NCI-H2107 (cell line): ENCODE measurements at regions not wholly inside any gene's neighbourhood (a gene's known extent, or its start where the extent isn't known, plus 50 kb on each side); places are given as distances from the start of the nearest gene placed in this dataset.

Experiments
- DNase-seq: peaks from one replicate; lab custom pipeline; 2025; lab: John Stamatoyannopoulos, UW

- DNase-seq = no peak
Observed at GRCh38 chr14:54090274-54090673, 133.6 kb upstream of the BMP4 start.

DNA sequence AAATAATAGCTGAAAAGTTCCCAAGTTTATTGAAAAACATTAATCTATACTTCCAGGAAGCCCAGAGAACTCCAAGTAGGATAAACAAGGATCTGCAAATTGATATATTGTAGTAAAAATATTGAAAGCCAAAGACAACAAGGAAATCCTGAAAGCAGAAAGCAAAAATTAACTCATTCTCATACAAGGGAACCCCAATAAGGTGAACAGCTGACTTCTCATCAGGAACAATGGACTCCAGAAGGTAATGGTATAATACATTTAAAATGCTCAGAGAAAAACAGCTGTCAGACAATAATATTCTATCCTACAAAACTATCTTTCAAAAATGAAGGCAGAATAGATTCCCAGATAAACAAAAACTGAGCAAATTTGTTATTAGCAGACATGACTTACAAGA is 138.1 kb upstream of the BMP4 start:
- no peak for DNase-seq

- no peak for DNase-seq
Observed at GRCh38 chr14:54098536-54098935, 141.9 kb upstream of the BMP4 start.

- DNase-seq = no peak
Observed at GRCh38 chr14:54102051-54102456, 145.4 kb upstream of the BMP4 start.

- DNase-seq = no peak
Observed at GRCh38 chr14:54102530-54102929, 145.9 kb upstream of the BMP4 start.

- no peak for DNase-seq
Observed at GRCh38 chr14:54104601-54105145, 148.0 kb upstream of the BMP4 start.

DNA sequence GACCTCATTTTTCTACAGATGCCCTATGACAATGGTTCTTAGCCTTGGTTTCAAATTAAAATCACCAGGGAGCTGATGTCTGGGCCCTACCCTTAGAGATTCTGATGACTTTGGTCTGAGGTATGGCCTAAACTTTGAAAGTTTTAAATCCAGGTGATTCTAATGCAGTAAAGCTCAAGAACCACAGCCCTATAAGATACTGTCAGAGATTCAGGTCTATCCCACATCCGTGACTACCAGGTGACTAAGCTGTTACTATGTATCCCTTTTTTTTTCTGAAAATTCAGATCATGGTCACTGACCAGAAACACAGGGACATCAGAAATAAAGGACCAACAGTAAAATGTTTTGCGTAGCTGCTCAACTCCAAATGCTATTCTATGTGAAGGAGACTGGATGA is 148.8 kb upstream of the BMP4 start:
- no peak for DNase-seq

DNA sequence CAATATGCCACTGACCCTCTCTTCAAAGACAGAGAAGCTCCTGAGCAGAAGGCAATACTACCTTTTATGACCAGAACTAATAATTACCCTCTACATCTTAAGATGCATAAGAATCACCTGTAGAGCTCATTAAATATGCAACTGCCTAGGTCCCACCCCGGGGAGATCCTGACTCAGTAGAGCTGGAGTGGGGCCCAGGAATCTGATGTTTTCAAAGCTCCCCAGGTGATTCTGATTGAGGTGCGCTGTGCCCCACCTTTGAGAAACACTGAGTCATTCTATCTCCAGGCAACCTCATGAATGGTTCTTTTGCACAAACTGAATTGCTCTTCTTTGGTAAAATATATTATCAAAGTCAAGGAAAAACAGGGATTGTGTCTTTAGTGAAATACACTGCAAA is 149.3 kb upstream of the BMP4 start:
- DNase-seq = no peak

DNA sequence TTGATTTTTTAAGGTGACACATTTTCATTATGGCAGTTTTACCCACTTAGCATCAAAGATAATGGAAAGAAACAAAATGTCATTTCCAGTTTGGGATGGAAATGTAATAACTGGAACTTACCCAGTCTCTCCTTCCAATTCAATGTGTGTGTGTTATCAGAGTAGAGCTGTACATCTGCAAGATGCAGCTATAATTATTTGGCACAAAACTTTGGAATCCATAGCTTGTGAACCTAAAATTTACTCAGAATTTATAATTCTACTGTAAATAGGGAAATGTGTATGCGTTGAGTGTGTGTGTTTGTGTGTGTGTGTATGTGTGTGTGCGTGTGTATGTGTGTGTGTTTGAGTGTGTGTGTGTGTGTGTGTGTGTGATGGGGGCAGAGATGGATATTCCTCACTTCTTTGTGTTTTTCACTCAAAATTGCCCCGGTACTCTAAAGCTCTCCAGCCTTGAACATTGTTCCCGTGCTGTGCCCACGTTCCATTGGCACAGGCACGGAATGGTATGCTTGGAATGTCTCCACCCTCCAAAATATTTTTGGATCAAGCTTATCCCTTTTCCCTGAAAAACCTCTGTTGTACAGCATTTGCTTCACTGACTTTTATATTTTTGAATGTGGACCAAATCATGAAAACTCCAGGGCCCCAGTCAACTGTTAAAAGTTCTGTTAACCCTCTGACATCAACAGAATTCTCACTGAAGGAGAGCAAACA is 150.2 kb upstream of the BMP4 start:
- DNase-seq = no peak

- no peak for DNase-seq
Observed at GRCh38 chr14:54108481-54109471, 152.2 kb upstream of the BMP4 start.

DNA sequence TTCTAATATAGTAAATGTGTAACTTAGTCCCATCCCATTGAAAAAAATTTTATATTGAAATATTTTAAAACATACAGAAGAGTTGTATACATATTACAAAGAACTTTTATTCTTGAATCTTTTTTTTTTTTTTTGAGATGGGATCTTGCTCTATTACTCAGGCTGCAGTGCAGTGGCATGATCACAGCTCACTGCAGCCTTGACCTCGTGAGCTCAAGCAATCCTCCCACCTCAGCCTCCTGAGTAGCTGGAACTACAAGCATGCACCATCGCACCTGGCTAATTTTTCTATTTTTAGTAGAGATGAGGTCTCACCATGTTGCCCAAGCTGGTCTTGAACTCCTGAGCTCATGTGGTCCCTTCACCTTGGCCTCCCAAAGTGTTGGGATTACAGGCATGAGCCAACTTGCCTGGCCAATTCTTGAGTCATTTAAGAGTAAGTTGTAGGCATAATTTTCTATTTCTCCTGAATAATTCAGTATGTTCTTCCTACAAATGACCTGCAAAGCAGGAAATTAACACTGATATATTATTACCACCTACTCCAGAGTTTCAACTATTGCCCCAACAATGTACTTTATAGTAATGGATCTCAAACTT is 153.0 kb upstream of the BMP4 start:
- no peak for DNase-seq

GRCh38 chr14:54114941-54115340 is 158.3 kb upstream of the BMP4 start:
- DNase-seq = no peak

GRCh38 chr14:54116198-54116885 is 159.7 kb upstream of the BMP4 start:
- no peak for DNase-seq

- no peak for DNase-seq
Observed at GRCh38 chr14:54116972-54117371, 160.3 kb upstream of the BMP4 start.

GRCh38 chr14:54117396-54117795 is 160.8 kb upstream of the BMP4 start:
- DNase-seq = no peak

- no peak for DNase-seq
Observed at GRCh38 chr14:54117924-54118323, 161.3 kb upstream of the BMP4 start.

GRCh38 chr14:54120260-54120659 is 163.6 kb upstream of the BMP4 start:
- DNase-seq = no peak

DNA sequence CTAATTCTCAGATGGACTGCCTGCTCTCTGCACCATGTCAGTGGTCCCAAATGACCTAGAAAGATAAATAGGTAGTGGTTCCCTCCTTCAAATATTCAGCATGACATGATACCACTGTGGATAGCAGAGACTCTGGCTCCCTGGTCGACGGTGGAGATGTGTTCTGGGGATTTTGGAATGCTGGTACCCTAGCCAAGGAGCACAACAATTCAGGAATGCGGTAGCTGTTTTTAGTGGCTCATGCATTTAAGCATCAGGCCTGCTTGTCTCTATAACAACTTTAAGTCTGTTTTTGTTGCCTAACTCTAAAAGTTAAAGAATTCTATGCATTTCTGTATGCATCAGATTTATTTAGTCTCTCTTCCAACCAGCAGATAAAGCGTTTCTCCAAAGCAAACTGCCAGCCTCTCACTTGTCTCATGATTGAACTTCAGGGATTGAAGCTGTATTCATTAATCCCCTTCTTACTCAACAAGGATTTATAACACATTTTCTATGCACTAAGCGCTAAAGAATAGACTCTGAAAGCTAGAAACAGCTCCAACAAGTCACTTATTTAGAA is 164.9 kb upstream of the BMP4 start:
- no peak for DNase-seq

GRCh38 chr14:54123841-54124240 is 167.2 kb upstream of the BMP4 start:
- DNase-seq = no peak

GRCh38 chr14:54125109-54125508 is 168.5 kb upstream of the BMP4 start:
- no peak for DNase-seq

GRCh38 chr14:54126947-54127346 is 170.3 kb upstream of the BMP4 start:
- no peak for DNase-seq

GRCh38 chr14:54127526-54127925 is 170.9 kb upstream of the BMP4 start:
- DNase-seq = no peak
